Fibroblast of the conjunctiva (primary cell): ENCODE measurements at regions not wholly inside any gene's neighbourhood (a gene's known extent, or its start where the extent isn't known, plus 50 kb on each side); places are given as distances from the start of the nearest gene placed in this dataset.
A peak's percentile ranks its signal among the peaks of the same experiment; 100 is the strongest.
"Not testable (repeated sequence)": the region's sequence is repeated elsewhere in the genome, so short reads cannot be mapped to it uniquely, and the experiment has no call there.

Experiments
- DNase-seq: peaks from one replicate; pipeline ENCODE4 v3.0.0-alpha.2; 2010; ENCODE audit warnings: low read depth

DNA sequence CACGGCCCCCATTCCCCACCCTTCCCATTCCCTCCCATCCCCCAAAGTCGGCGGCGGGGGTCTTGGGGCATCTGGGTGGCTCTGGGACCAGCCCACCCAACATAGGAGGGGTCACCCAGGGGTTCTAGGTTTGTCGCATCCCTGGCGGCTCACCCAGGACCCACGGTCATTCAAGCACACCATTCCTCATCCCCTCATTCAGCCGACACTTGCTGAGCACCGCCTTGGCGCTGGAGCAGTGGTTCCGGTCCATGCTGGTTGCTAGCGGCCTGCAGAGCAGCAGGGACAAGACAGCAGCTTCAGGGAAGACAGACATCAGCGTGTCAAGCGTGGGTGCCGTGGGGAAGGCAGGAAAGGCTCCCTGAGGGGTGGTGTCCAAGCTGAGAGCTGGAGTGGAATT is 50.5 kb upstream of the OTOS start:
- no peak for DNase-seq

DNA sequence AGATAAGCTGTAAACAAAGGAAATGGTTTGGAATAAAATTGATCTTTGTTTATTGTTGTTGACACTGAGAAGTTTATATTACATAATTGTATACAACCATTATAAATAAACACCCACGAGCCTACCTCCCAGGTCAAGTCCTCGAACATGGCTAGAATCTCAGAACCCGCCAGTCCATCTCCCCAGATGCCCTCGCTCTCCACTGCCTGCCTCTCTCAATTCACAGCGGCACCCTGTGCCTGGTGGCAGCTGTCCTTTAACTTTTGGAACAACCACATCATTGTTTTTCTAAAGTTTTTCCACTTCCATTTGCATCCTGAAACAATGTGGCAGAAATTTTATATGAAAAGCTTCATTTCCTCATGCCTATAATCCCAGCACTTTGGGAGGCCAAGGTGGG is 52.2 kb upstream of the OTOS start:
- no peak for DNase-seq

DNA sequence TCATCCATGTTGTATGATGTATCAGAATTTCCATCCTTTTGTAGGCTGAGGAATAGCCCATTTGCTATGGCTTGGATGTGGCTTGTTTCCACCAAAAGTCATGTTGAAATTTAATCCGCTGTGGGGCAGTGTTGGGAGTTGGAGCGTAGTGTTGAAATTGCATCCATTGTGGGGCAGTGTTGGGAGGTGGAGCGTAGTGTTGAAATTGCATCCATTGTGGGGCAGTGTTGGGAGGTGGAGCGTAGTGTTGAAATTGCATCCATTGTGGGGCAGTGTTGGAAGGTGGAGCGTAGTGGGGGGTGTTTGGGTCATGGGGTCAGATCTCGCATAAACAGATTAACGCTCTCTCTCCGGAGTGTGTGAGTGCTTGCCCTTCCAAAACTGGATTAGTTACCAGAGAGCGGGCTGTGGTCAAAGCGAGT is 53.9 kb upstream of the OTOS start:
- DNase-seq = not testable (repeated sequence)

DNA sequence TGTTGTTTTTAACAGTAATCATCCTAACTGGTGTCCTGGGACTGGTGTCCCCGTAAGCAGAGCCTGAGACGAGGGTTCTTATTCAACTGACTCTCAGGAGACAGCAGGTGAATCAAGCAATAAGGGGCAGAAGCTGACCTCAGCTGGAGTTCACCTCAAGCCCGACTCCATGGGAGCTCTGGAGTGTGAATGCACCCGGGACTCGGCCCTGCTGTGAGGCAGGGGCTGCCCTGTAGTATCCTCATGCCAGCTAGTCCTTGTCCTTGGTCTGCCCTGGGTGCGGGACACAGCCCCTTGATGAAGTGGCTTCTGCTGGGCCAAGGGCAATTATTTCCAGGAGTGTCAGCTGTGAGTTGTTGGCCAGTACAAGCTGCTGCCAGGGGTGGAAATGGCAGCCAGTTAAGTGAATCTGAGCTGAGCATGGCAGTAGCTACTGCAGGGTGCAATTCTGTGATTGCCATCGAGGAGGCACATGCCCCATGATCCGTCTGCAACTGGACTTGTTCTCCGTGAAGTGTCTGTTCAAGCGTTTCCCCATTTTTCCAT is 54.9 kb upstream of the OTOS start:
- no peak for DNase-seq

DNA sequence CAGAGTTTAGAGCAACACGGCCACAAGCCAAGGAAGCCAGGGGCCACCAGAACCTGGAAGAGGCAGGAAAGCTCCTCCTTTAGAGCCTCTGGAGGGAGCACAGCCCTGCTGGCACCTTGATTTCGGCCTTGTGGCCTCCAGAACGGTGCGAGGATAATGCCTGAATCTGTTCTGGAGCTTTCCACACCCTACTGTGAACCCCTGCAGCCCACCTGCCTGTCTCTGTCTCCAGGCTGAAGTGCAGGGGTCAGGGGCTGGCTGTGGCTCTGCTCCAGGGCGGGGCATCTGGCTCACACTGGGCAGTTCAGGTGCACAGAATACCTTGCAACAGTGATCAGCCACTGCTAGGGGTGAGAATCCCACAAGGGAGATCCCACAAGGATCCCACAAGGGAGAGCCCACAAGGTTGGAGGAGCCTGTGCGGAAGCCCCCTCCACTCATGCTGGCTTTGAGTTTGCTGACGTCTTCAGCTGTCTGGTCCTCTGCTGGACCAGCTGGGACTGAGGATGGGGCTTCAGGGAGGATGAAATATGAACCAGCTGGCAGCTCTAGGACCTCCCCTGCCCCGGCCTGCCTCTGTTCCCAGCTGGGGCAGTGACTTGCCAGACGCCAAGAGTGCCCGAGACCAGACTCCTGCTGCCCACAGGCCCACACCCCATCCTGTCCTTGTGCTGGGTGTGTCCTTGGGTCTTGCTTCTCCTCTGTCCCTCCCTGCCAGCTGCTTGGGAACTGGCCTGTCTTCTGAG is 56.4 kb upstream of the OTOS start:
- no peak for DNase-seq

DNA sequence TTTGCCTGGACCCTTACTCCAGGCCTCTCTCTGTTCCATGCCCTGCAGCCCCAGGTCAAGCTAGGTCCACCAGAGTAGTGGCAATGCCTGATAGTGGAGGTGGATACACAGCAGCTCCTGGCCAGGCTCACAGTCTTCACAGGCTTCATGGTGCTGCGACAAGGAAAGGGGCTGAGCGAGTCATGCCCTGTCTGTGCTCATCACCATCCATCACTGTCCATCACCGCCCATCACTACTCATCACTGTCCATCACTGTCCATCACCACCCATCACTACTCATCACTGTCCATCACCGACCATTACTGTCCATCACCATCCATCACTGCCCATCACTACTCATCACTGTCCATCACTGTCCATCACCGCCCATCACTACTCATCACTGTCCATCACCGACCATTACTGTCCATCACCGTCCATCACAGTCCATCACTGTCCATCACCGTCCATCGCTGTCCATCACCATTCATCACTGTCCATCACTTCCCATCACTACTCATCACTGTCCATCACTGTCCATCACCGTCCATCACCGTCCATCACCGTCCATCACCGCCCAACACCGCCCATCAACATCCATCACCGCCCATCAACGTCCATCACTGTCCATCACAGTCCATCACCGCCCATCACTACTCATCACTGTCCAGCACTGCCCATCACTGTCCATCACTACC is 57.1 kb upstream of the OTOS start:
- DNase-seq = no peak

DNA sequence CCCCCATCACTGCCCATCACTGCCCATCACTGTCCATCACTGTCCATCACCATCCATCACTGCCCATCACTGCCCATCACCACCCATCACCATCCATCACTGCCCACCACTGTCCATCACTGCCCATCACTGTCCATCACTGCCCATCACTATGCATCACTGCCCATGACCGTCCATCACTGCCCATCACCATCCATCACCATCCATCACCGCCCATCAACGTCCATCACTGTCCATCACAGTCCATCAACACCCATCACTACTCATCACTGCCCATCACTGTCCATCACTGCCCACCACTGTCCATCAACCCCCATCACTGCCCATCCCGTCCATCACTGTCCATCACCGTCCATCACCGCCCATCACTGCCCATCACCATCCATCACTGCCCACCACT is 57.8 kb upstream of the OTOS start:
- DNase-seq = no peak

DNA sequence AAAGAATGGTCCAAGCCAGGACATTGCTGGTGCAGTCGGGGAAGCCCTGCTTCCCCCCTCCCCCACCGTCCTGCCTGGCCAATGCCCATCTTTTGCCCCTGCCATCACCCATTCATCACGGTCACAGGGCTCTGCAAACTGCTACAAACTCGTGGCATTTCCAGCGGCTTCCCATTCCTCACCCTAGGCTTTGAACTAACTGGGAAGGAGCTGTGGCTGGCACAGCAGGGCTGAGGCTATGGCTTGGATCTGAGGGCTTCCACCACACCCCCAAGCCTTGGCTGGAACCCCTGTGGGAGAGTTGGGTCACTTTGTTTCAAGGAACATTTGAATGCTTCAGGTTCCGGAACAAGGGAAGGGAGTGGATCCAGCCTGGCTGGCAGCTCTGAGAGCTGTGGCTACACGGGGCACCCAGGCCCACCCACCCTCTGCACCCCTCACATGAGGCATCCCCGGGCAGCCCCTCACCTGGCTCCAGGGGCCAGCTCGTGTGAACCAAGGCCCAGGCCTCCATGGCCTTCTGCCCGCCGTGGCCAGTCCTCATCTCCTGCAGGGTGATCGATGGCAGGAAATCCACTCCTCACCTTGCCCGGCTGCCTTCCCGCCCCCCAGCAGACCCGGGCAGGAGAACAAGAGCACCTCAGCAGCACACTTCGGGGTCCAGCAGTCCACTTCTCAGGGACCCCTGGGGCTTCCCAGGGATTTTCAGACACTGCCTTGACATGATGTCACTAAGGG is 58.8 kb upstream of the OTOS start:
- no peak for DNase-seq

DNA sequence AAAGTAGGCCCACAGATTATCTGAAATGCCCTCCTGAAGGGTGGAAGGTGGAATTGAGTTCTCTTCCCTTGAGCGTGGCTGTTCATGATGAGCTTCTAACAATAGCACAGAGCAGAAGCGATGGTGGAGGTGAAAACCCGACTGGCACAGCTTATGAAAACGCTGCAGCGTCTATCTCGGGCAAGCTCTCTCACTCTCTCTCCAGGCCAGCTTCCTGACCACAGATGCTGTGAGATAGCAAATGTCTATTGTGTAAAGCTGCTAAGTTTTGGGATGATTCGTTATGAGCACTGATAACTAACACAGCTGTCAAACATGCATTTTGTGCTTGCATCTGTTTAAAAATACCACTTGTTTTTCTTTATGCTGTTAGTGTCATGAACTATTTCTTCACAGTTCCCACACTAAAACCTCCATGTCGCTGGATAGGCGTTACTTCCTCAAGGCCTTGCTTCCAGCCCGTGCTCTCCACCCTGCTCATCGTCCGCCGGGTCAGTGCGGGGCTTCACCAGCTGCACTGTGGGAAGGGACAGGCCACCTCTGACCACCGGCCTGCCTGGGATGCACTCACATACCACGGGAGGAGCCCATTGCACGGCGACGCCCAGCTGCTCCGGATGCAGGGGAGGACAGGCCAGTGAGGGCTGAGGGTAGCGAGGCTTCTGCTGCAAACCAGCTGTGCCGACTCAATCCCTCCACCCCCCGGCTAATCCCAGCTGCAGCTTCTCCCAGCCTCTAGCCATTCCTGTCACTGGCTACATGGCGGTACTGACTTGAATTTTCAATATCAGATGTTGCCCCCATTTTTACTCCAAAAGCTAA is 60.0 kb upstream of the OTOS start:
- no peak for DNase-seq

DNA sequence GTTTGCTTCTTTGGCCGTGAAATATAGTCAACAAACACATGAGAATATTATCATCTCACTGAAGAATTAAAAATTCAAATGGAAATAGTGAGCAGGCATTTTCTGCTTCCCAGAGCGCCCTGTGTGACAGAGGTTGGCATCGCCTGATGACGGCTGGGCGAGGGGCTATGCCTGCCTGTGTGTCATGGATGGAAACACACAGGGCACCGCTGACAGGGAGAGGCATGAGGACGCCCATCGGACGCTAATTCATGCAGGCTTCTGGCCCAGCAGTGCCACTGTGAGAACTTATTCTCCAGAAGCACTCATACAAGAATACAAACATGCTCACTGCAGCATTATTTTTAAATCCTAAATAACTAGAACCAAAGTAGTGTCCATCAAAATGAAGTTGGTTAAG is 61.4 kb upstream of the OTOS start:
- no peak for DNase-seq

DNA sequence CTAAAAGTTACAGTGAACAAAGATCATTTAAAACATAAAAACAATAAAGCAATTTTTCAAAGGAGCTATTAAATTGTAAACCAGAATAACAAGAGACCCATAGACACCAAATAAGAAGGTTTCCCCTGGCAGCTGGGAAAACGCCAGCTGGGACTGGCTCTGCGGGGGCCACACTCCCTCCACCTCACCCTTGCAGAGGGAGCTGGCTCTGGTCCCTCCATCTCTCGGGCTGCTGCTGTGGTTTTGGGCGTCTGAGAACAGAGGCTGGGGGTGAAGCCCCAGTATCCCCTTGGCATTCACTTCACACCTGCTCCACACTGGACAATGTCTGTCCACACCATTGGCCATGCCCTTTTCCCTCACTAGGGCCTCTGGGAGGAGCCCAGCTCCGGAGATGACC is 62.1 kb upstream of the OTOS start:
- DNase-seq = no peak

DNA sequence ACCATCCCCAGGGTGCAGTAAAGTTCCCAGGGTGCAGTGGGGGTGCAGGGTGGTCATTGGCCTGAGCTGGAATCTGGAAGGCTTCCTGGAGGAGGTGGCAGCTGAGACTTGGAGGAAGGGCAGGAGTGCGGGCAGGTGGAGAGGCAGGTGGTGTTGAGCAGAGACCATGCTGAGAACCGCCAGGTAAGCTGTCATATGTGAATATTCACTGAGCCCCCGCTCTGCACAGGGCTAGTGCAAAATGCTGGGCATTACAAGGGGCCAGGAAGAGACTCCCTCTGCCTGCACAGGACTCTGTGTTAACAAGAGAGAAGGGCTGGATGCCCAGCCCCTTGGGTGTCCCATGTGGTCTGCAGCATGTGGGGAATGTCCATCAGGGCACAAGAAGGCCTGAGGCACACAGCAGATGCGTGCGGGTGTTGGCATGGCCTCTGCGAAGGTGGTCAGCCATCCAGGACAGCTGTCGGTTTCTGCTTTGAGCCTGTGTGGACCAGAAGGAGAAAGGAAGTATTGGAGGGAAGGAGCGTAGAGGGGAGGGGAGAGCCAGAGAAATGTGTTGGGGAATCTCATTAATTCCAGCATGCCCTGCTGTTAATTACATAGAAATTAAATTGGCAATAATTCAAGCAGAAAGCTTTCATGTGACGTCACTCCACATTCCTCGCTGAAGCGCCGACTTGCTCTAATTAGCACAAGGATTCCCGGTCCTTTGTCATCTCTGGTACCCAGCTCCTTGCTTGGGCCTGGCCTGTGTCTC is 62.8 kb upstream of the OTOS start:
- DNase-seq = no peak

DNA sequence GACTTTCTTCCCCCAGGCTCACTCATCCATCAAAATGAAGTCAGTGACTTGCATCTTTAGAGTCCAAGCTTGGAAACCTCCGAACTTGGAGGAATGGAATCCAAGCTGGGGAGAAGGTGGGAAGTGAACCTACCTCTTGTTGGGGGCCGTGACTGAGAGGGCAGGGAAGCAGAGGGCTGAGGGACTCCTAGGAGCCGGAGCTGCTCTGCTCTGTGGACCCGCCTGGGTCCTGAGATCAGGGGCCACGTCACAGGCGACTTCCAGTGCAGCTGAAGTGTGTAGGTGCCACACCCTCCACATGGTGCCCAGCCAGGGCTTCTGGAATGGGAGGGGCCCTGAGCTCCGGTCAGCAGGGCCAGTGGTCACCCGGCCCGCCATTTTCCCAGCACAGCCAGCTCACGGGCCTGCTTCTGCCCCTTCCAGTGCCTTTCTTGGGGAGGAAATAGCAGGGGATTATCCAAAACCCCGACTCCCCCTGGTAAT is 63.4 kb upstream of the OTOS start:
- no peak for DNase-seq

DNA sequence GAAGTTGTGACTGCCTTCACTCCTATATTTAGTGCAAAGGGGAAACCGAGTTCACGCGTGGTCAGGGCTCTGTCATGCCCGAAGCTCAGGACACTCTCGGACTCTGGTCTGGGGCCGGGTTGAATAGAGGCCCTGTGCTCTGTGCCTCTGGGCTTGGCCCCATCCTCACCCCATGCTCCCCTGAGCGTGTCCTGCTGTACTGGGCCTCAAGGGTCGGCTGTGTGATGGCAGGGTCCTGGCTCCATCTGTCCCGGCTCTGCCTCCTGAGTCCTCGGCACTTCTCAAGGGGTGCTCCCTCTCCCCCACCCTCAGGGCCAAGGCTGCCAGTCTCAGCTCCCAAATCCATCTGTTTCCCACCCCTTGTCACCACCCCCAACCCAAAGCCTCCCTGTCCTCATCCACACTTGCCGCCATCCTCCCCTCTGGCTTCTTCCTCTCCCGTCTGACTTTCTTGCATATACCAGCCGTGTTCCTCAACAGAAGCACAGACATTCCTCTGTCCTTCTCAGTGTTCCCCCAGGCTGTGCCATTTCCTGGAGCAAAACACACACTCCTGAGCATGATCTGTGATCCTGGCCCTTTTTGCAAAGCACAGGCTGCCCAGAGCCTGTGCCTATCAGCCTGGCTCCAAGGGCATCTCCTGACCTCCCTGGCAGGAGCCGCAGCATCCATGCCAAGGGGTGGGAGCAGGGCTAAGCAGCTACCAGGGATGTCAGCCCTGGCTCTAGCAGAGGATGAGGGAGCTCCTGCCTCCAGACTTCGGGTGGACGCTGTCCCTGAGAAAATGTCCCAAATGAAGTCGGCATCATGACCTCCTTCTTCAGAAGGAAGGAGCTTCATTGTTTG is 64.2 kb upstream of the OTOS start:
- no peak for DNase-seq

DNA sequence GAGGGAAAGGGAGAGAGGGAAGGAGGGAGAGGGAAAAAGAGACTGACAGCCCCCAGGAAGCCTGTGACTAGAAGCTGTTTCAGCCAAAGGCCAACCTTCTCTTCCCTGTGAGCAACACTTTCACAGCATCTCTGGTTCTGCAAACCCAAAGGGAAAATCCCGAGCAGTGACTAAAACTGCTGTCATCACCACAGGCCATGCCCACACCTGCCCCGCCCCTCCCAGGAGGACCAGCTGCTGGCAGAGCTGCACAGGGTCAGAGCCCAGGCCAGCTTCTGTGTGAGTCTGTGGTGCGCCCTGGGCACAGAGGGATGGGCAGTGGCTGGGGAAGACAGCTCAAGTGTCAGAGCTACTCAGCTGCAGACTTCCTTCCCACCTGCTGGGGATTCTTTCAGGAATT is 64.9 kb upstream of the OTOS start:
- peak; percentile 12 for DNase-seq

DNA sequence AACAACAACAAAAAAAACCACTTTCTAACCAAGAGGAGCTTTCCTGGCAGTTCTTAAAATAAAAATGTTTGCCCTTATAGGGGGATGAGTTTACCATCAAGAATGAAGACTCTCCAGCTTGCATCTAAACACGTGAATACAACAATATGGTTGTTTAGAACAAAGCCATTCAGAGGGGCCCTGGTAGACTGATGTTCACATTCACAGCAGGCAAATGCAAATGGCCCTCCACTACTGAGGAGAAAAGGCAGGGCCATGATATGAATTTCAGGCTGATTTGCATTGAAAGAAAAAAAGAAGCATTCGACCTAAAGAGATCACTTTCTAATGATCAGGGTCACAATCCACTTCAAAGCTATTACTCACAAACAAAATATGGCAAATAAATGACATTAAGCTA is 65.3 kb upstream of the OTOS start:
- DNase-seq = no peak

DNA sequence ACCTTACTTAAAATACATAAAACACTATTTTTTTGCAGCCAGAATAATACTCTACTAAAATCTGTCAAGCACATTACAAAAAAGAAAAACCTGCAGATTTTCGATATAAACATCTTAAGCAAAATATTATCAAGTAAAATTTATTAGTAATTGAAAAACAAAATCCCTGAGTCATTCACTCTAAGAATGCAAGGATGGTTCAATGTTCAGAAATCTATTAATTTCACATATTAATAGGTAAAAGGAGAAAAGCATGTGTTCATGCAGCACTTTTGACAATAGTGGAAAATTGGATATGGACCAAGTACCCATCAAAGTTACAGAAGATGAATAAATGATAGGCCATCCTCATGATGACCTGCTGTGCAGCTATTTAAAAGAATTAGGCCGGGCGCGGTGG is 66.2 kb upstream of the OTOS start:
- no peak for DNase-seq

DNA sequence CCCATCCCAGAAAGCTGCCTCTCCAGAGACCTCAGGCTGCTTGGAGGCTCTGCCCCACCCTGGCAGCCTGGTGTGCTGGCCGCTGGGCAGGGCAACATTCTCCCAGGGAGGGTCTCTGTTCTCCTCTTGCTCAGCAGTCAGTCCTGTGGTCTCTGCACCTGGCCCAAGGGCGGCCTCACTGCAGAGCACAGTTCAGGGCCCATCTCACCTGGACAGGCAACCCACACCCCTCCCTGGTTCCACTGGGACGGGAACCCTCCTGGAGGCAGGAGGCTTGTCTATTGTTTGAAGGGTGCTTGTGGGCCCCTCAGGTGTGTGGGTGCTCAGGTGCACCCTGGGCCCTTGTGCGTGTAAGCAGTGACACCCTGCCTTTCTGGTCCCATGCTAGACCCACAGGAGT is 67.2 kb upstream of the OTOS start:
- no peak for DNase-seq

DNA sequence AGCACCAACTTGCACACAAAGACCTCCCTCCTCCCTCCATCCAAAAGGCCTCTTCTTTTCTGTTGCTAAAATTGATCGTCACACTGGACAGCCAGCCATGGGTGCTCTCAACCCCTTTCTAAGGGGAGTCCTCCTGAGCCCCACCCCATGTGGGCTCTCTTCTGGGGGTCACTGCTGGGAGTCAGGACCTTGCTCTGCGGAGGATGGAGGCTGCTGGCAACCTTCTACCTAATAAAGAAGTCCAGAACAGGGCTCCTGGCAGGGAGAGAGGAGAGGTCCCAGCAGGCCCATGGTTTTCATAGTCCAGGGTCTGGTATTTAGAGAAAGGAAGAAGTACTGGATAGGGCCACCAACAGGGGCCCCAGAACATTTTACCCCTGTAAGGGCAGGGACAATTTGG is 67.6 kb upstream of the OTOS start:
- DNase-seq = no peak

DNA sequence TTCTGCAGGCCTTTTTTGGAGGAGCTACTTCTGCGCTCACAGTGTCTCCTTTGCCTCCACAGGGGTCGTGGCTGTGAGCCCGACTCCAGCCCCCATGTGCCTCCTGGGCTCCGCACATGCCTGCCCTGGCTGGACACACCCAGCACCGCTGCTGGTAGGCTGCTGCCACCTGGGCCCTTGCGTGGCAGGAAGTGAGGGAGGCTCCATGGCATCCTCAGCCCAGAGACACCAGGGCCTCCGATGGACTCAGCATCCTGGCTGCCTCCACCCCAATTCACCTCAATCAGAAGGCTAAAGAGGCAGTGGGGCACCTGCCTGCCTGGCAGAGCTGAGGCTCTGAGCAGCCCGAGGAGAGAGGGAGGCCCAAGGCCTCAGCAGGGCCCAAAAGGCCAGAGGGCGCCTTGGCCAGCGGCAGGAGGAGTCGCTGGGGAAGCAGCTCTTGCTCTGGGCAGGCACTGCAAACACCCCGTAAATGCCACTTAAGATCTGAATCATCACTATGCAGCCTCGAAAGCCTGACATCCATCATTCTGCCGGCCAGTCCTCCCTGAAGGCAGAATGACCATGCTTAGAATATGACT is 68.3 kb upstream of the OTOS start:
- no peak for DNase-seq
